Stomach (tissue), 4 donors: ENCODE measurements at regions not wholly inside any gene's neighbourhood (a gene's known extent, or its start where the extent isn't known, plus 50 kb on each side); places are given as distances from the start of the nearest gene placed in this dataset.

Source experiments
- POLR2A ChIP-seq, 4 donors: fragments of 450-650 bp; IDR thresholded peaks; one replicate each; pipeline ENCODE4 v1.6.1; 2016; ENCODE audit warnings: antibody characterized with exemption in 4 of 4, control low read depth in 2 of 4, mild to moderate bottlenecking in 1 of 4, moderate library complexity in 1 of 4
- POLR2AphosphoS5 ChIP-seq, 3 donors: sonication (generic); formaldehyde crosslinking; IDR thresholded peaks; one replicate each; pipeline ENCODE4 v1.6.1; 2016; ENCODE audit warnings: antibody characterized with exemption in 3 of 3
- TF ChIP-seq, protein P1 (sequence below), 7 experiments: fragments of 450-650 bp in 4 of 7; fragments of 200-600 bp in 3 of 7; sonication (generic) in 3 of 7; IDR thresholded peaks; one replicate each; pipeline ENCODE4 v1.5.1; 2016 to 2019; ENCODE audit warnings: antibody characterized with exemption in 7 of 7, control low read depth in 2 of 7, mild to moderate bottlenecking in 1 of 7

- TF ChIP-seq, protein P1, sequence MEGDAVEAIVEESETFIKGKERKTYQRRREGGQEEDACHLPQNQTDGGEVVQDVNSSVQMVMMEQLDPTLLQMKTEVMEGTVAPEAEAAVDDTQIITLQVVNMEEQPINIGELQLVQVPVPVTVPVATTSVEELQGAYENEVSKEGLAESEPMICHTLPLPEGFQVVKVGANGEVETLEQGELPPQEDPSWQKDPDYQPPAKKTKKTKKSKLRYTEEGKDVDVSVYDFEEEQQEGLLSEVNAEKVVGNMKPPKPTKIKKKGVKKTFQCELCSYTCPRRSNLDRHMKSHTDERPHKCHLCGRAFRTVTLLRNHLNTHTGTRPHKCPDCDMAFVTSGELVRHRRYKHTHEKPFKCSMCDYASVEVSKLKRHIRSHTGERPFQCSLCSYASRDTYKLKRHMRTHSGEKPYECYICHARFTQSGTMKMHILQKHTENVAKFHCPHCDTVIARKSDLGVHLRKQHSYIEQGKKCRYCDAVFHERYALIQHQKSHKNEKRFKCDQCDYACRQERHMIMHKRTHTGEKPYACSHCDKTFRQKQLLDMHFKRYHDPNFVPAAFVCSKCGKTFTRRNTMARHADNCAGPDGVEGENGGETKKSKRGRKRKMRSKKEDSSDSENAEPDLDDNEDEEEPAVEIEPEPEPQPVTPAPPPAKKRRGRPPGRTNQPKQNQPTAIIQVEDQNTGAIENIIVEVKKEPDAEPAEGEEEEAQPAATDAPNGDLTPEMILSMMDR (IDR thresholded peaks at IDR 0.05) = no peak
- no peak for TF ChIP-seq POLR2A (IDR thresholded peaks at IDR 0.05)
- no peak for TF ChIP-seq POLR2AphosphoS5 (IDR thresholded peaks at IDR 0.05)
Measured at GRCh38 chr1:106055855-106056254, 1000.6 kb upstream of the PRMT6 start.
